Transverse colon (tissue), 3 donors: ENCODE measurements at regions not wholly inside any gene's neighbourhood (a gene's known extent, or its start where the extent isn't known, plus 50 kb on each side); places are given as distances from the start of the nearest gene placed in this dataset.

Source experiments
- CTCF ChIP-seq, 5 experiments: fragments of 200-600 bp in 3 of 5; fragments of 450-650 bp in 2 of 5; sonication (generic) in 3 of 5; IDR thresholded peaks; 1 replicate in 2 of 5; 2 replicates in 3 of 5; pipeline ENCODE4 v1.5.1; 2016 to 2017; ENCODE audit warnings: antibody characterized with exemption in 5 of 5, inconsistent platforms in 3 of 5, mild to moderate bottlenecking in 2 of 5, moderate library complexity in 1 of 5
- EP300 ChIP-seq: sonication (generic); formaldehyde crosslinking; IDR thresholded peaks from one replicate; pipeline ENCODE4 v1.6.1; 2017; ENCODE audit warnings: antibody characterized with exemption, low read depth
- POLR2A ChIP-seq: fragments of 450-650 bp; IDR thresholded peaks from one replicate; pipeline ENCODE4 v1.6.1; 2016; ENCODE audit warnings: antibody characterized with exemption, mild to moderate bottlenecking, moderate library complexity

- no peak for TF ChIP-seq POLR2A
- TF ChIP-seq CTCF (IDR thresholded peaks at IDR 0.05): no peak
- no peak for TF ChIP-seq EP300
These were observed 217.2 kb upstream of the ZNF217 start for GRCh38 chr20:53810661-53811355.
